Effector CD8-positive, alpha-beta T cell (primary cell): ENCODE measurements at regions not wholly inside any gene's neighbourhood (a gene's known extent, or its start where the extent isn't known, plus 50 kb on each side); places are given as distances from the start of the nearest gene placed in this dataset.
"Not testable (repeated sequence)": the region's sequence is repeated elsewhere in the genome, so short reads cannot be mapped to it uniquely, and the experiment has no call there.

Experiments
- DNase-seq: peaks from one replicate; lab custom pipeline; 2025; lab: John Stamatoyannopoulos, UW

DNA sequence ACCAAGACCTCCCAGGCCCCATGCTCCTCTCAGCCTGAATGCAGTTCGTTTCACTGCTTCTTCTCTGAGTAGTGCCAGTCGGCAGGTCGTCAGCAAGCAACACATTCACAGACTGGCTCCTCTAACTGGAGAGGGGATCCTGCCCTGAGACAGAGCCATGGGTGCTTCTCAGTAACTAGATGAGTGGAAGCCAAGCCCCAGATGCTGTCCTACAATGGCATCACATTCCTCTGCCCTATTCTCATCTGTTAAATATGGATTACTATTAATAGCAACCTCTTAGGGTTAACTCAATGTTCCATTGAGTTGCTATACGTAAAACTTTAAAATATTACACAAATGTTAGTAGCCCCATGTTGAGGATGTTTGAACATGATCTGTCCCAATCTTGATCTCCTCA, 84.2 kb upstream of the S1PR1 start:
- DNase-seq, result no peak

DNA sequence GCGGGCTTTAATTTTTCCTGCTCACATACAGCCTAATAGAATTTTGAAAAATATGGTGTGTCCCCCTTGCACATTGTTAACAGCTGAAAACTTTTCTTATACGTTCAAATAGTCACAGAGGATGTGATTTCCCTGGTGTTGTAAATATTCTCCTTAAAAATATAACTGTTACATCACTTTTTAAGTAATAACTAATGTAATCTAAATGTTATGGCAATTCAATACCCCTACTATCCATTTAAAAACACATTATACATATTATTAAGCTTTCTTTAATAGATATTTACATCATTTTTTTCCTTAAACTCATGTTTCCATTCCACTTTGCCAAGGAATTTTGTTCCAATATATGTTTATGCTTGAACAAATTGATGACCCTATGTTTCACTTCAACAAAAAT, 85.5 kb upstream of the S1PR1 start:
- no peak for DNase-seq

DNA sequence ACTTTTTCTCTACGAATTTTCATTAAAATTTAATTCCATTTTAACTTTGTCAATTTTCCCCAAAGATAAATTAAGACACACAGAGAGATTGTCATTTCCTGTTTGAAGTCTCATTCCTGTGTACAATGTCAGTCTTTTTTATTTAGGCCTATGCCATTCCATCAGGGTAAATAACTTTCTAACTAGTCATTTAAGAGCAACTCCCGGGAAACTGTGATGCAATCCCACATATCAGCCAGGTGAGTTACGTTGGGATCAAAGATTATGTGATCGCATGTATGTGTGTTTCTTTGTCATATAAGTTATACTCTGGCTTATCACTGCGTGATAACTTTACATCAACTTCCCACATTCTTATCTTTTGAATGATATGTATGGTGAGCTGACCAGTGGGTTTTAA, 86.1 kb upstream of the S1PR1 start:
- DNase-seq, result no peak

DNA sequence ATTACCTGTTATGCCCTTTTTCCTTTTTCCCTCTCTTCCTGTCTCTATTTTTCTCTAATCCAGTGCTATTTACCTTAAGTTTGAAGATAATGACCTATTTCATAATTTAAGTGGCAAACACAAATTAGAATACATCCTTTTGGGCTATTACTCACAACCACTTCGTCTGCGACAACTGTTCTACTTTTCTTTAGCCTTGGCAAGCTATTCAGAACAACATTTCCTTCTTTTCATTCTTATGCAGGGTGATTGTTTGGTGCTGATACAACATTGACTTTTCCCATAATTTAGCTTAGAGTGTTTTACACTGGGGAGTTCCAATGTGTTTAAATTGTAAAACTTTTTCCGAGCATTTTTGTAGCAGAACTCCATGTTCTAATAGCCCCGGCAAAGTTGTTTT, 86.6 kb upstream of the S1PR1 start:
- no peak for DNase-seq

DNA sequence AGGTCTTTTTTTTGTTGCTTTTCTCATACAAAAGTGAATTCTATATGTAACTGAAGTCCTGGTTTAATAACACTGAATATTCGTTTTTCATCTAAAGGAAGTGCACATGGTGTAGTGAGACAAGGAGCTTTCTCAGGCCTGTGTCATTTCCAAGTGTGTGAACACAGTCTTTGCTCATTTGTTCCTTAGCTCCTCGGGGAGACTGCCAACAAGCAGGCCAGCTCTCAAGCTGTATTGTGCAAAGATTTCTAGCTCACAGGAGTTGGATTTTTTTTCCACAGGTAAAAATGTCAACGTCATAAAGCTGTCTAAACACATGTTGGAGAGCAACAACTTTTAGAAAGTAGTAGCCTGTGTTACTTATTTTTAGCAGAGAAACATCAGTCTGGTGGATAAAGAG, 87.8 kb upstream of the S1PR1 start:
- DNase-seq, result no peak

DNA sequence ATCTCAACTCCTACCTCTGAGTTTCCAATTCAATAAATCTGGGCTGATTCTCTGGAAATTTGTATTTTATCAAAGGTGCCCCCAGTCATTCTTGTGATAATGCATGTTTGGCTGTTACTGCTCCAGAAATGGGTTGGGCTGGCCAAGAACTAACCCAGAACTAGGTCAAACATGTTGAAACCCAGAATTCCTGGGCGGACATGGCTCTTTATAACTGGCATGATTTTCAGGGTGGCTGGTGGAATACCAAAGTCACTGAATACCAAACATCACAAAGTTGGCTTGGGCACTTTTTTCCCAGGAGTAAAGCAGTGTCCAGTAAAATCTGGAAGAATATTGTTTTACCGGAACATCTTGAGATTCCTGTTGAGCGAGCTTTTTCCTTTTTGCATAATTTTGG, 89.4 kb upstream of the S1PR1 start:
- DNase-seq, result no peak

DNA sequence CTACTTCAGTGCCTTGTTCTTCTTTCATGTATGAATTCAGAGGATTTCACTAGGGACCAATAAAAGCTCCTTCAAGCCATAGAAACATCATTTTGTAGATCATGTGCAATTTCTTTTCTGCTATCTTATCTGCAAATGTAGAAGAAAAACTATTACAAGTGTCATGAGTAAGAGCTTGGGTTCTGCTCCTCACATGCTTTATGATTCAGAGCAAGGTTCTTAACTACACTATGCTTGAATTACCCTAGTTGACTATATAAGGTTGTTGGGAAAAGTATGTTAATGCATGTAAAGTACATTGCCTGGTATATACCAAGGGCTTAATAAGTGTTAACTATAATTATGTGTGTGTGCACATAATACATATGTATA, 91.4 kb upstream of the S1PR1 start:
- no peak for DNase-seq

DNA sequence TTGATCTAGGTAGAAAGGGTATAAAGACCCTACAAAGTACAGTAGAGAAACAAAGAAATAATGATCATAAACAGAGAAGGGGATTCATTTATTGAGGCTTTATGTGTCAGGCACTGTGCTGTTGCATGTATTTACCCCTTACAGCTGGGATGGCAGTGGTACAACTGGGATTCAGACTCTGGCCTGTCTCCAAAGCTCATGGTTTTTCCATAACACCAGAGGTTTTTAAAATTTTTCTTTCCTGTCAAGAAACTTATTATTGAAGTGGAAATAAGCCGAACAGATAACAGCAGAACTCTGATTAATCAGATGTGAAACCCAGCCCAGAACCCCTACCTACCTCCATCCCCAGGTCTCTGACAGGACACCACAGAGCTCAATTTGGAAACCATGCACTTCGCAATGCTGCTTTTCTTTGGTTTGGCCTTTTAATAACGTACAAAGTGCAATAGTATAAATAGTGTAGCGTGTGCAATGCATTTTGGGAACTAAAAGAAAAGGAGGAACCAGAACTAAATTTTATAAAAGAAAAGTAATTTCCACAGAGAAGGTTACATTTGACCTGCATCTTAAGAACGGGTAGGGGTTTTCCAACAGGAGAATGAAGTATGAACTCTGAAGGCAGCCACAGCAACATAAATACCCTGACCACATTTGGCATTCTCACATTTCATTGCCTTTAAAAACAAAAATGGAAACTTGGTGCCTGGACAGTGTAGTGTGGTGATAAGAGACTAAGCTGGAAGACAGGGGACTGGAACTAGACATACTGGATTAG, 92.0 kb upstream of the S1PR1 start:
- no peak for DNase-seq

DNA sequence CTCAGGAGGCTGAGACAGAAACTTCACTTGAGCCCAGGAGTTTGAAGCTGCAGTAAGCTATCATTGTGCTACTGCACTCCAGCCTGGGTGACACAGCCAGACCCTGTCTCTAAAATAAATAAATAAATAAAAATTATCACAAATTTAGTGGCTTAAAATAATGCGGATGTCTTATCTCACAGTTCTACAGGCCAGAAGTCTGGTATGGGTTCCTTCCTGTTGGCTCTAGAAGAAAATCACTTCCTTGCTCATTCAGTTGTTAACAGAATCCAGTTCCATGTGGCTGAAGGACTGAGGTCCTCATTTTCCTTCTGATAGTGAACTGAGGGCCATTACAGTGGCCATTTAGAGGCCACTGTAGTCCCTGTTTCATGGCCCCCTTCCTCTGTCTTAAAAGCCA, 94.6 kb upstream of the S1PR1 start:
- DNase-seq, result no peak

DNA sequence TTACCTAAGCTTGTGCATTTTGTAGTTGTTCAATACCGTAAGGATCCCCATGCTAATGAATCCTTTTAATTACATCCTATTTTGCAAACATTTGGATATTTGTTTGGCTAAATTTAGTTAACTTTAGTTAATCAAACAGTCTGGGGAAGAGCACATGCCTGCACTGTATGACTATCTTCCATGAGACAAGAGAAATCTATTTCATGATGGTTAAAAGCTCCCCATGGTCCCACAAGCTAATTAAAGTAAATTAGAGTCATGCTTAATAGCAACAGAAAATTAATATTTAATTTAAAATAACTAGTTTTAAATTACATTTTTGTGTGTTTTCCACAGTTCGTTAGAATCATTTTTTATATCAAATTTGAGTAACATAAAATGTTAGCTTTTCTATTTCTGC, 95.4 kb upstream of the S1PR1 start:
- no peak for DNase-seq

DNA sequence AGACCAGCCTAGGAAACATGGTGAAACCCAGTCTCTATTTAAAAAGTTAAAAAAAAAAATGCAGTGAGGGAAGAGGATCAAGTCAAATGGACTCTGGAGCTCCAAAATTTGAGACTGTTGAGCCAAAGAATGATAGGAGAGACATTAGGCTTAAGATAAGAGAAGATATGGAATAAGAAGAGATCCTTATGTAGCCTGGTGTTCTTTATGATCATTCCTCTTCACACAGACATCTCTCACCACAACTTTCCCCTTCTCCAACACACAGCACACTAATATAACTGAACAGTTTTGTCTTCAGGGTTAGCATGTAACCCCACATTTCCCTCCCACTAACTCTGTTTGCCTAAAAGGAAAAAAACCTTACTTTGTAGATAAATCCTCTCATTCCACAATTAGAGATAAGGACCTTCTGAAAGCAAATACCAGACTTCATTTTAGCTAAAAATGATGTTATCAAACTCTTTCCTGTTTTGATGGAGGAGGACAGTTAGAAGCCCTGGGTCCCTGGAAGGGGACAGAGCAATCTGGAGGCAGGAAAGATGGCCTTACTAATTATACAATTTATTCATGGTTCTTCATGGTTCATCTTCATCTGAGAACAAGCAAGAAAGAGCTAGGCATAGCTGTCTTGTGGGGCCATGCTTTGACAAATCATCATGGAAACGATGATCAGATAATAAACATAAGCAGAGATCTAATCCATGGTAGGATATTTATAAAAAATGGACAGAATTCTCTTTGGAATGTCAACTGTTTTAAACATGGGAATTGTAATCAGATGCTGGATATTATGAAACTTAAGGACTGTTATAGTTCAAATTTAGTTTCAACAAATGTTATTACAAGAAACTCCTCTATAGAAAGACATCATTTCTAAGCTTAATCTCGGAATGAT, 96.7 kb upstream of the S1PR1 start:
- DNase-seq, result no peak

DNA sequence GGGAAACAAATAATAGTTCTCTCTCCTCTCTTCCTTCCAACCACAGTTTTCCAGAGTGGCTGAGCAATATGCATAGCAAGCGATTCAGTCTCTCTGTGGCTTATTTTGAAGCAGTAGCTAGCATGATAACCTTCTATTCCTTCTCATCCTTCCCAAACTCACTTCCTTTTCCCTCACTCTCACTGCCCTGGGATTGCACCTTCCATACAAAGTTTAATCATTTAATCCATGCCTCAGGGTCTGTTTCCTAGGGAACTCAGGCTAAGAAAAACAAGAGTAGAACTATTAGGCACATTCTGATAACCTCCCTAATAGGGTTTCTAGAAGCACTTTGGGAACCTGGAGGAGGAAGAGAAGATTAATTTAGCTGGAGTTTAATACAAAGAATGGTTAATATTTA, 97.7 kb upstream of the S1PR1 start:
- no peak for DNase-seq

DNA sequence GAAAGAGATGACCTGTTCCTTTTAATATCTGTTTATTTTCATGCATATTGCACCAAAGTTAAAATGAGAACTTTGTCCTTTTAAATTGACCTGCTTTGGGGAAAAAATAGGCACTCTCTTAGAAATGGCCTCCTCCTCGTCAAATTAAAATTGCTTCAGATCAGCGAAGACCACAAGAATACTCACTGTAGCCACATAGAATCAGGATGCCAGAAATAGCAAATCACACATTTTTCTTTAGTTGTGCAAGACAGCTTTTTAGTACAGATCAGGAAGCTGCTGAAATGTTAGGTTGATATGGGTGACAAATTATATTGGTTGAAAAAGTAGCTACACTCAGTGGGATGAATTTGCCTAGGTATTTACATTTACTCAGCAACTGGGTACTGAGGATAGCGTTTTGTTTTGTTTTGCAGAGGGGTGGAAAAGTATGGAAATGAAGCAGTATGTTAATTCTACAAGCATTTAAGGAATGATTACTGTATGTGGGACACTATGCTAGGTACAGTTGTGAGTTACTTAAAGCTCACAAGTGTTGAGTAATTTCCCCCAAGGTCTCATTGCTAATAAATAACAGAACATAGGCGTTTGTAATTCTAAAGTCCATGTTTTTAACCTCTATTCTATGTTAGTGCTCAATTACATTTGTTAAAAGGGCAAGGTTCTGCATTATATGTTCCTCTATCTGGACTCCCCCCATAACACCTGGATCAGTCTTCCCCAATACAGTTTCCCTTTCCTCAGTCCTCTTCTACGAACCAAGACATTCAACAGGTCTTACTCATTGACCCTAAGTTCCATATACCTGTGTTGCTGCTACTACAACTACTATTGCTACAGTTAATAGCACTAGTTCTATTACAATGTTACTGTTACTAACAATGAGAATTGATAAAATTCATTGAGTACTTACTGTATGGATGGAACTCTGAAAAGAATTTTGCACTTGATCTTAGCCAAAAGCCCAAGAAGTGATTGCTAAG, 99.4 kb upstream of the S1PR1 start:
- DNase-seq, result no peak

DNA sequence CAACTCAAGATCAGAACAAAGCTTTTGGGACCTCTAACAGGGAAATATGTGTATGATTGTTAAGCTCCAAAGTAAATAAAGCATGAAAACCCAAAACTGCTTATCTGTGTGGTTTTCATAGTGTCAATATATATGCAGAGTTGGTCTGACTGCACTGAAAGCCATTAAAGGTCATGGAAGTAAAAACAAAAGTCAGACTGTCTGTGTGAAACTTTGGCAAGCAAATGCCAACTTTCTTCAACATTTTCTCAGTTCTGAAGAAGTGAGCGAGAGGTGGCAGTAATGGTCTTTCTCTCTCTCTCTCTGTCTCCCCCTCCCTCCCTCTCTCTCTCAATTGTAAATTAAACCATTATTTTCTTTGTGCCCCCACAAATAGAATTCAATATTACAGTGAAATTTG, 100.1 kb upstream of the S1PR1 start:
- DNase-seq, result no peak

DNA sequence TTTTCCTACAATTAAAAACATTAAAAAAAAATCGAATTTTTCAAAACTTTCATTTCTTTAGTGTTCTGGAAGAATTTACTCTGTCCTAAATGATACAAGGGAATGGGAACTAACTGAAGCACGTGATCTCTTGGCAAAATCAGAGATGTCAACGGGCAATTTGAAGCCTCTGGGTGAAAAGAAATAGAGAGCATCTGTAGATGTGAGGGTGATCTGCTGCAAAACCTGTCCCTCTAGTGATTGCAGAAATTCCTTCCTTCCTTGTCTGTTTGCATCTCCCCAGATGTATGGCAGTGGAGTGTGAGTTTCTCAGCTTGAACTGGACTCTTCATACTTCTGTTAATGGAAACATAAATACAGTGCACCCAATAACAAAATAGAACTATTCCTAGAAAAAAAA, 100.5 kb upstream of the S1PR1 start:
- DNase-seq, result no peak

DNA sequence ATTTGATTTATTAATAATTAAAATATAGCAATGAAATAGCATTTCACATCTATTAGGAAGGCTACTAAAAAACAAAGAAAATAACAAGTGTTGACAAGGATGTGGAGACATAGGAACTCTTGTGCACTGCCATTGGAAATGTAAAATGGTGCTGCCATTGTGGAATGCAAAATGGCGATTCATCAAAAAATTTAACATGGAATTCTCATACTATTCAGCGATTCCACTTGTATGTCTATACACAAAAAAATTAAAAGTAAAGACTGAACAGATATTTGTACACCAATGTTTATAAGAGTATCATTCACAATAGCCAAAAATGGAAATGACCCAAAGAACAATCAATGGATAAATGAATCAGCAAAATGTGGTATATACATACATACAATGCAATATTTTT, 101.3 kb upstream of the S1PR1 start:
- DNase-seq, result no peak

DNA sequence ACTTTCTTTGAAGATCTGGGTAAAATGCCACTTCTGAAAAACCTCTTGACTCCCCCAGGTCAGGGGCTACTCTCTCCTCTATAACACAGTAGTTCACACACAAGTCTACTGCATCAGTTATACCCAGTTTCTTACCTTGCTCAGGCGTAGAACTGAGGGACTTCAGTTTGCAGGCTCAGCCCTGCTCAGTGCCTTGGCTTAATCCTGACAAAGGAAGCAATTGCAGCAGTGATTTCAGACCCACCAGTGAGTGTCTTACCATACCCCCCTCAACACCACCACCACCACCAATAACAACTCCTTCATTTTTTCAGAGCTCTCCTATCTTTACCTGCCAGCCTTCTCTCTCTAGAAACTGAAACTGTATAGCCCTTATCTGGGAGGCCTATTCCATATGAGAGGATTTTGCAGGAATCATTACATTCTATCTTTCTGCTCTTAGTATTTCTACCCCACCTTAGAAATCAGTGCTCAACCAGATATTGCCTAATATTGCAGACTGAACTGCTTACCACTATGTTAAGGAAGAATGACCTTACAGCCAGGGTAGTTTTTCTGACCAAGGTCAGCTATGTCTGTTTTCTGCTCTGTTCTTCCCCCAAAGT, 105.5 kb upstream of the S1PR1 start:
- DNase-seq, result no peak

DNA sequence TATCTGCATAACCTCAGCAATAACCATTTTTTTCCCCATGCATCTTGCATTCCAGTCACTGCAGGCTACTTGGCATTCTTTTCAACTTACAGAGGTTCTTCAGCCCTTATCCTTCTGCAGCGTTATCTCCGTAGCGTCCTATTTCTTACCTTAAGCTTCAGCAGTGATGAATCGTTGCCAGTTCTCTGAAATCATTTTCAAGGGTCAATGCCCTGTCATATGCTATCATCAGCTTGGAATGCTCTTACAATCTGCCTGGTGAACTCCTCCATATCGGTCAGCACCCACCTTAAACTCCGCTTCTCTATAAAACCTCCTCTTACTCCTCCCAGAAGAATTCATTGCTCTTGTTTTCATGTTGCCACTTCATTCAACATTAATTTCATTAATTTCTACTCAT, 105.1 kb upstream of the DPH5 start:
- DNase-seq, result no peak

DNA sequence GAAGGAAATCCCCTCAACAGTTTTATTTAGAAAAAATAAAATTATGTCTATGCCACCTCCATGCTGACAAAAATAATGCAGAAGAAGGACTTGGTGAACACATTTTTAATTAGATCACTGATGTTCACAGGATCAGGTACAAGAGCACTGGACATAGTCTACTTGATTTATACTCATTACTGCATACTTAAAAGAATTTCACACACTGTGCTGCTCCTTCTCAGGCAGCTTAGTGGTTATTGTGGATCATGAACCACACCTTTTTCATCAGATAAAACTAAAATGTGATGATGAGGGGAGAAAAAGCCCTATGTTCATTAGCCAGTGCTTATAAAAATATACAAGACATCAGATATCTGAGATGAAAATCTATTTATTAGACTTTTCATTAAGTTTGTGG, 103.3 kb upstream of the DPH5 start:
- DNase-seq, result no peak

DNA sequence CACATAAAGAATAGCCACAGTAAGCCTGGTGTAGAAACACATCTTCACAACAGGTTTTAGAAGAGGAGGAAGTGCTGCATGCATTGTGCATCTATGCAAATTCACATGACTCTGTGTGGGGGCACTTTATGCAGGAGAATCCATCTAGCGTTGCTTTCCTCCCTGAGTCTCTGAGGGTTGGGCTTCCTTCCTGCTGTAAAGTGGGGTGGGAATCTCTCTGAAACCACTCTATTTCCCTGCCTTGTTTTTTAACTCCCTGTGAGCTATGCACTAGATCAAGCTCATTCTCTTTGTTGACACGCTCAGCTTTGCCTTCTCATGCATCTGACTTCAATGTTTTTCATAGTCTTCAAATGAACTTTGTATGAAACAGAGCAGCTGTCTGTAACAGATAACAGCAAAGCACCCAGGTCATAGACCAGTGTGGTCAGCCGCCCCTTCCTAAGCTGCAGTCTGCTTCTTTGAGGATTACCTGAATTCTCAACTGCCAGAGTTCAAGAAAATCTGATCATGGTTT, 102.7 kb upstream of the DPH5 start:
- no peak for DNase-seq

DNA sequence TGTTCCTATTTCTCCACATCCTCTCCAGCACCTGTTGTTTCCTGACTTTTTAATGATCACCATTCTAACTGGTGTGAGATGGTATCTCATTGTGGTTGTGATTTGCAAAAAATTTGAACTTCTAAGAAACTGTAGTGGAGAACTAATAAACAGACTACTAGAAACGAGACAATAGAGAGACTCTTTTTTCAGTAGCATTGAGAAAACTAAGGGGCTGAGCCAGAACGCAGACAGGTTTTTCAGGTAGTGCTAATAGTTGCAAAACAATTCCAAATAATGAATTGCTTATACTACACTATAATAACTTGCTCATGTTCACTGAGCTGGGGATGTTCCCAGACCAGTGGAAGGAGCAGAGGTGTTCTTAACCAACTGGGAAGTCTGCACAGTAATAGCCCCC, 98.8 kb upstream of the DPH5 start:
- no peak for DNase-seq

DNA sequence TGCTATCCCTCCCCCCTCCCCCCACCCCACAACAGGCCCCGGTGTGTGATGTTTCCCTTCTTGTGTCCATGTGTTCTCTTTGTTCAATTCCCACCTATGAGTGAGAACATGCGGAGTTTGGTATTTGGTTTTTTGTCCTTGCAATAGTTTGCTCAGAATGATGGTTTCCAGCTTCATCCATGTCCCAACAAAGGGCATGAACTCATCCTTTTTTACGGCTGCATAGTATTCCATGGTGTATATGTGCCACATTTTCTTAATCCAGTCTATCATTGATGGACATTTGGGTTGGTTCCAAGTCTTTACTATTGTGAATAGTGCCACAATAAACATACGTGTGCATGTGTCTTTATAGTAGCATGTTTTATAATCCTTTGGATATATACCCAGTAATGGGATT, 98.3 kb upstream of the DPH5 start:
- DNase-seq, result not testable (repeated sequence)
